ENCODE measurements at regions not wholly inside any gene's neighbourhood (a gene's known extent, or its start where the extent isn't known, plus 50 kb on each side); places are given as distances from the start of the nearest gene placed in this dataset.

- dilution Hi-C loops (cut with MboI; ENCODE audit: extremely low pct_ligation_motif_present, low sequenced_read_pairs): no loop called here
Observed at GRCh38 chr6:88380618-88381288, 214.6 kb upstream of the CNR1 start.

GRCh38 chr6:88380083-88380482 is 213.9 kb upstream of the CNR1 start:
- FAIRE-seq (peak; percentile 49), DNase-seq (ENCODE audit: low read depth, low spot score) (no peak)
- Histone ChIP-seq H3K4me2 (ENCODE audit: control insufficient read depth, extremely low read depth, insufficient read depth, low read depth, low read length) (peak overlapping the region; percentile 16), H4K20me1 (ENCODE audit: control insufficient read depth, extremely low read depth, insufficient read depth, low read length) (no peaks in the 10 kb centered on the region), H3K36me3 (ENCODE audit: control insufficient read depth in 2 of 2, extremely low read depth in 1 of 2, insufficient read depth in 2 of 2, low read length in 2 of 2) (no peaks in the 10 kb centered on the region), H3K9me1 (ENCODE audit: control insufficient read depth, extremely low read depth, insufficient read depth, low read length) (no peaks in the 10 kb centered on the region), H3K9me3 (ENCODE audit: control insufficient read depth, low read depth, low read length) (no peaks in the 10 kb centered on the region), H3K79me2 (ENCODE audit: control insufficient read depth, insufficient read depth, low read length) (no peaks in the 10 kb centered on the region), H3K27ac (ENCODE audit: control insufficient read depth, insufficient read depth, low read length) (no peak overlapping the region), H3K4me1 (ENCODE audit: control insufficient read depth, extremely low read depth, insufficient read depth, low read length) (peaks cover 9% of the 10 kb centered on the region), H3K4me3 (ENCODE audit: control insufficient read depth in 2 of 3, extremely low read depth in 1 of 3, insufficient read depth in 2 of 3, low read depth in 1 of 3, low read length in 3 of 3) (no peak overlapping the region), H2AFZ (ENCODE audit: control insufficient read depth, low read length) (no peak overlapping the region), H3K9ac (ENCODE audit: control insufficient read depth, extremely low read depth, insufficient read depth, low read length) (no peak overlapping the region), H3K27me3 (ENCODE audit: control insufficient read depth, extremely low read depth, insufficient read depth, low read length) (no peaks in the 10 kb centered on the region)
- TF ChIP-seq CTCF (optimal IDR thresholded peaks at IDR 0.05 in 1 of 3, IDR thresholded peaks at IDR 0.05 in 1 of 3, conservative IDR thresholded peaks at IDR 0.05 in 1 of 3; ENCODE audit: extremely low read depth in 1 of 3, insufficient read depth in 2 of 3, low read length in 3 of 3) (no peak), EZH2 (IDR thresholded peaks at IDR 0.05; ENCODE audit: low read length) (no peak)
- dilution Hi-C loops (cut with MboI; ENCODE audit: extremely low pct_ligation_motif_present, low sequenced_read_pairs): no loop called here

More at GRCh38 chr6:88380618-88381288, 214.6 kb upstream of the CNR1 start:
- Histone ChIP-seq H3K9me3 (ENCODE audit: control insufficient read depth, low read depth, low read length) (no peaks in the 10 kb centered on the region), H3K9me1 (ENCODE audit: control insufficient read depth, extremely low read depth, insufficient read depth, low read length) (no peaks in the 10 kb centered on the region), H3K4me3 (ENCODE audit: control insufficient read depth in 2 of 3, extremely low read depth in 1 of 3, insufficient read depth in 2 of 3, low read depth in 1 of 3, low read length in 3 of 3) (no peak overlapping the region), H3K4me1 (ENCODE audit: control insufficient read depth, extremely low read depth, insufficient read depth, low read length) (peaks cover 9% of the 10 kb centered on the region), H3K27me3 (ENCODE audit: control insufficient read depth, extremely low read depth, insufficient read depth, low read length) (no peaks in the 10 kb centered on the region), H2AFZ (ENCODE audit: control insufficient read depth, low read length) (no peak overlapping the region), H3K36me3 (ENCODE audit: control insufficient read depth in 2 of 2, extremely low read depth in 1 of 2, insufficient read depth in 2 of 2, low read length in 2 of 2) (no peaks in the 10 kb centered on the region), H4K20me1 (ENCODE audit: control insufficient read depth, extremely low read depth, insufficient read depth, low read length) (no peaks in the 10 kb centered on the region), H3K27ac (ENCODE audit: control insufficient read depth, insufficient read depth, low read length) (no peak overlapping the region), H3K79me2 (ENCODE audit: control insufficient read depth, insufficient read depth, low read length) (no peaks in the 10 kb centered on the region), H3K4me2 (ENCODE audit: control insufficient read depth, extremely low read depth, insufficient read depth, low read depth, low read length) (no peak overlapping the region), H3K9ac (ENCODE audit: control insufficient read depth, extremely low read depth, insufficient read depth, low read length) (no peak overlapping the region)
- TF ChIP-seq EZH2 (IDR thresholded peaks at IDR 0.05; ENCODE audit: low read length) (no peak), CTCF (optimal IDR thresholded peaks at IDR 0.05 in 1 of 3, IDR thresholded peaks at IDR 0.05 in 1 of 3, conservative IDR thresholded peaks at IDR 0.05 in 1 of 3; ENCODE audit: extremely low read depth in 1 of 3, insufficient read depth in 2 of 3, low read length in 3 of 3) (no peak)
- FAIRE-seq (no peak), DNase-seq (ENCODE audit: low read depth, low spot score) (no peak)
